WTC11 (cell line): ENCODE measurements at regions not wholly inside any gene's neighbourhood (a gene's known extent, or its start where the extent isn't known, plus 50 kb on each side); places are given as distances from the start of the nearest gene placed in this dataset.
A peak's percentile ranks its signal among the peaks of the same experiment; 100 is the strongest.

Experiments
- ATAC-seq: fragments of 200-7000 bp; cut with Tn5 transposase; 2 replicates; pipeline ENCODE4 v1.10.0; 2021; ENCODE audit warnings: mild to moderate bottlenecking, moderate library complexity
- CTCF ChIA-PET: fragments of 300-600 bp; sonication (Branson Sonifier 250); formaldehyde crosslinking; loops from one replicate; lab custom pipeline; 2021; ENCODE audit warnings: antibody characterized with exemption; lab: Charles Lee
- POLR2A ChIA-PET: fragments of 350-600 bp; sonication (Branson Sonifier 250); formaldehyde crosslinking; loops from one replicate; lab custom pipeline; 2021; ENCODE audit warnings: antibody characterized with exemption; lab: Charles Lee
- DNase-seq: peaks from one replicate; pipeline ENCODE4 v3.0.0; 2021; ENCODE audit warnings: low spot score
- H3K27ac Mint-ChIP-seq: 2 replicates; pipeline ENCODE4 v1.8.0; 2021; ENCODE audit warnings: mixed read lengths
- H3K27me3 Mint-ChIP-seq: 2 replicates; pipeline ENCODE4 v1.8.0; 2021; ENCODE audit warnings: low read depth, mild to moderate bottlenecking, moderate library complexity, mixed read lengths
- H3K36me3 Mint-ChIP-seq: 2 replicates; pipeline ENCODE4 v1.8.0; 2021; ENCODE audit warnings: mixed read lengths
- H3K4me1 Mint-ChIP-seq: 2 replicates; pipeline ENCODE4 v1.8.0; 2022; ENCODE audit warnings: mixed read lengths
- H3K4me3 Mint-ChIP-seq: 2 replicates; pipeline ENCODE4 v1.8.0; 2021; ENCODE audit warnings: mild to moderate bottlenecking, moderate library complexity, mixed read lengths
- H3K9me3 Mint-ChIP-seq: 2 replicates; pipeline ENCODE4 v1.8.0; 2021; ENCODE audit warnings: mixed read lengths
- ATF1 ChIP-seq: sonication (generic); formaldehyde crosslinking; IDR thresholded peaks from 2 replicates; pipeline ENCODE4 v1.8.1; 2023; ENCODE audit warnings: mild to moderate bottlenecking, moderate library complexity, missing genetic modification reagents
- CBFB ChIP-seq: sonication (generic); formaldehyde crosslinking; IDR thresholded peaks from 2 replicates; pipeline ENCODE4 v1.8.1; 2022; ENCODE audit warnings: mild to moderate bottlenecking, low read depth, missing genetic modification reagents
- ELF4 ChIP-seq: sonication (generic); formaldehyde crosslinking; IDR thresholded peaks from 2 replicates; pipeline ENCODE4 v1.8.1; 2022; ENCODE audit warnings: low read depth, mild to moderate bottlenecking, moderate library complexity, missing genetic modification reagents
- EMX1 ChIP-seq: fragments of 250-450 bp; sonication (Bioruptor Pico); IDR thresholded peaks from 2 replicates; pipeline ENCODE4 v1.8.0; 2021; ENCODE audit warnings: mild to moderate bottlenecking
- ESRRA ChIP-seq: sonication (generic); formaldehyde crosslinking; IDR thresholded peaks from 2 replicates; pipeline ENCODE4 v1.8.1; 2022; ENCODE audit warnings: mild to moderate bottlenecking, missing genetic modification reagents, borderline replicate concordance
- ETV6 ChIP-seq: sonication (generic); formaldehyde crosslinking; IDR thresholded peaks from 2 replicates; pipeline ENCODE4 v1.8.1; 2022; ENCODE audit warnings: mild to moderate bottlenecking, missing genetic modification reagents
- FOXJ3 ChIP-seq: sonication (generic); formaldehyde crosslinking; IDR thresholded peaks from 2 replicates; pipeline ENCODE4 v1.9.0; 2021; ENCODE audit warnings: missing genetic modification reagents, mild to moderate bottlenecking, borderline replicate concordance
- FOXK1 ChIP-seq: sonication (generic); formaldehyde crosslinking; IDR thresholded peaks from 2 replicates; pipeline ENCODE4 v1.8.0; 2022; ENCODE audit warnings: mild to moderate bottlenecking, moderate library complexity, missing genetic modification reagents
- FOXP1 ChIP-seq: sonication (generic); formaldehyde crosslinking; IDR thresholded peaks from 2 replicates; pipeline ENCODE4 v1.8.0; 2022; ENCODE audit warnings: missing genetic modification reagents, mild to moderate bottlenecking, moderate library complexity, borderline replicate concordance
- GRHL2 ChIP-seq: fragments of 250-450 bp; sonication (Bioruptor Pico); IDR thresholded peaks from 2 replicates; pipeline ENCODE4 v1.8.0; 2022; ENCODE audit warnings: mild to moderate bottlenecking, moderate library complexity; ENCODE audit not compliant: insufficient replicate concordance, severe bottlenecking
- IRF2 ChIP-seq: sonication (generic); formaldehyde crosslinking; IDR thresholded peaks from 2 replicates; pipeline ENCODE4 v1.8.0; 2022; ENCODE audit warnings: low read depth, missing genetic modification reagents, borderline replicate concordance
- JUN ChIP-seq: sonication (generic); formaldehyde crosslinking; IDR thresholded peaks from 2 replicates; pipeline ENCODE4 v1.8.0; 2023; ENCODE audit warnings: mild to moderate bottlenecking, missing genetic modification reagents
- KAT7 ChIP-seq: sonication (generic); formaldehyde crosslinking; IDR thresholded peaks from 2 replicates; pipeline ENCODE4 v1.8.1; 2023; ENCODE audit warnings: missing genetic modification reagents, mild to moderate bottlenecking, borderline replicate concordance
- NFYB ChIP-seq: sonication (generic); formaldehyde crosslinking; conservative IDR thresholded peaks from 2 replicates; pipeline ENCODE4 v1.8.0; 2022; ENCODE audit warnings: low read depth, missing genetic modification reagents
- OVOL2 ChIP-seq: fragments of 250-450 bp; sonication (Bioruptor Pico); IDR thresholded peaks from 2 replicates; pipeline ENCODE4 v1.9.0; 2021; ENCODE audit warnings: mild to moderate bottlenecking, borderline replicate concordance
- PRRX2 ChIP-seq: fragments of 250-450 bp; sonication (Bioruptor Pico); IDR thresholded peaks from 2 replicates; pipeline ENCODE4 v1.8.0; 2021; ENCODE audit warnings: mild to moderate bottlenecking
- RELA ChIP-seq: sonication (generic); formaldehyde crosslinking; IDR thresholded peaks from 2 replicates; pipeline ENCODE4 v1.8.1; 2022; ENCODE audit warnings: missing genetic modification reagents, mild to moderate bottlenecking, borderline replicate concordance
- TP53 ChIP-seq: sonication (generic); formaldehyde crosslinking; IDR thresholded peaks from 2 replicates; pipeline ENCODE4 v1.8.1; 2023; ENCODE audit warnings: mild to moderate bottlenecking, missing genetic modification reagents
- ZNF219 ChIP-seq: sonication (generic); formaldehyde crosslinking; IDR thresholded peaks from 2 replicates; pipeline ENCODE4 v1.8.0; 2023; ENCODE audit warnings: missing genetic modification reagents, mild to moderate bottlenecking, borderline replicate concordance
- ZNF396 ChIP-seq: fragments of 250-450 bp; sonication (Bioruptor Pico); IDR thresholded peaks from 2 replicates; pipeline ENCODE4 v1.8.0; 2021; ENCODE audit warnings: mild to moderate bottlenecking, moderate library complexity, borderline replicate concordance
- ZNF416 ChIP-seq: fragments of 250-450 bp; sonication (Bioruptor Pico); IDR thresholded peaks from 2 replicates; pipeline ENCODE4 v1.9.0; 2021; ENCODE audit warnings: mild to moderate bottlenecking, inconsistent platforms
- ZNF423 ChIP-seq: fragments of 250-450 bp; sonication (Bioruptor Pico); IDR thresholded peaks from 2 replicates; pipeline ENCODE4 v2.1.2; 2022; ENCODE audit warnings: mild to moderate bottlenecking, moderate library complexity
- TF ChIP-seq, protein P1 (sequence below): sonication (generic); formaldehyde crosslinking; IDR thresholded peaks from 2 replicates; pipeline ENCODE4 v1.8.1; 2022; ENCODE audit warnings: low read depth, missing genetic modification reagents, borderline replicate concordance
- TF ChIP-seq, protein P2 (sequence below): fragments of 250-450 bp; sonication (Bioruptor Pico); IDR thresholded peaks from 2 replicates; pipeline ENCODE4 v1.9.0; 2021; ENCODE audit warnings: moderate library complexity, mild to moderate bottlenecking, inconsistent platforms, borderline replicate concordance
- TF ChIP-seq, protein P3 (sequence below): sonication (generic); formaldehyde crosslinking; IDR thresholded peaks from 2 replicates; pipeline ENCODE4 v1.8.0; 2022; ENCODE audit warnings: mild to moderate bottlenecking, missing genetic modification reagents
- TF ChIP-seq, protein P4 (sequence below): sonication (generic); formaldehyde crosslinking; IDR thresholded peaks from 2 replicates; pipeline ENCODE4 v1.8.0; 2022; ENCODE audit warnings: mild to moderate bottlenecking, missing genetic modification reagents
- TF ChIP-seq, protein P5 (sequence below): sonication (generic); formaldehyde crosslinking; conservative IDR thresholded peaks from 2 replicates; pipeline ENCODE4 v1.8.1; 2023; ENCODE audit warnings: mild to moderate bottlenecking, low read depth, missing genetic modification reagents, moderate library complexity

DNA sequence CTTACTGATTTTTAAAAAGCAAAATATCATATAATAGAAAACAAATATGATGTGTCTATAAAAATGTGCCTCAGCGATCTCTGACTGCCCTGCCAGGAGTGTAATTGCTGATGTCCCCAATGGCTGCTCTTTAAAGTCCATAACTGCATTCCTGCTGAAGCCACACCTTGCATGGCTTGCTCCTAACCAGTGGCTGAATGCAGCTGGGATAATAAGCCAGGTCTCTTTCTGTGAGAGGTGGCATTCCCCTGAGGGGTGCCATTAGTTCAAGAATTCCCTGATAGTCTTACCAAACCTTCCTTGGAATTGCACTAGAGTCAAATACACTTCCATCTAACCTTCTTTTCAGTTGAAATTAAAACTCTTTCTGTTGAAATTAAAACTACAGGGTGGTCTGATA is 125.8 kb upstream of the ZNF804A start:
- Mint-ChIP-seq H3K36me3 (no peaks in the 10 kb centered on the region), H3K4me1 (no peaks in the 10 kb centered on the region), H3K27me3 (no peaks in the 10 kb centered on the region; the same call in 1 of the 2 replicates), H3K4me3 (no peak overlapping the region), H3K27ac (peak overlapping the region; percentile 14), H3K9me3 (no peaks in the 10 kb centered on the region)
- ATAC-seq: peak; percentile 56
- ChIA-PET POLR2A (no interaction called here), CTCF (no interaction called here)
- no peak for TF ChIP-seq ZNF416
- TF ChIP-seq OVOL2 (CRISPR knock-in tag): no peak
- TF ChIP-seq KAT7 (CRISPR knock-in tag): no peak
- TF ChIP-seq EMX1: no peak
- TF ChIP-seq ETV6 (CRISPR knock-in tag): no peak
- TF ChIP-seq FOXK1: no peak
- TF ChIP-seq CBFB (CRISPR knock-in tag): no peak
- TF ChIP-seq ELF4: no peak
- TF ChIP-seq, protein P1, sequence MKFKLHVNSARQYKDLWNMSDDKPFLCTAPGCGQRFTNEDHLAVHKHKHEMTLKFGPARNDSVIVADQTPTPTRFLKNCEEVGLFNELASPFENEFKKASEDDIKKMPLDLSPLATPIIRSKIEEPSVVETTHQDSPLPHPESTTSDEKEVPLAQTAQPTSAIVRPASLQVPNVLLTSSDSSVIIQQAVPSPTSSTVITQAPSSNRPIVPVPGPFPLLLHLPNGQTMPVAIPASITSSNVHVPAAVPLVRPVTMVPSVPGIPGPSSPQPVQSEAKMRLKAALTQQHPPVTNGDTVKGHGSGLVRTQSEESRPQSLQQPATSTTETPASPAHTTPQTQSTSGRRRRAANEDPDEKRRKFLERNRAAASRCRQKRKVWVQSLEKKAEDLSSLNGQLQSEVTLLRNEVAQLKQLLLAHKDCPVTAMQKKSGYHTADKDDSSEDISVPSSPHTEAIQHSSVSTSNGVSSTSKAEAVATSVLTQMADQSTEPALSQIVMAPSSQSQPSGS (CRISPR knock-in tag): no peak
- no peak for DNase-seq

DNA sequence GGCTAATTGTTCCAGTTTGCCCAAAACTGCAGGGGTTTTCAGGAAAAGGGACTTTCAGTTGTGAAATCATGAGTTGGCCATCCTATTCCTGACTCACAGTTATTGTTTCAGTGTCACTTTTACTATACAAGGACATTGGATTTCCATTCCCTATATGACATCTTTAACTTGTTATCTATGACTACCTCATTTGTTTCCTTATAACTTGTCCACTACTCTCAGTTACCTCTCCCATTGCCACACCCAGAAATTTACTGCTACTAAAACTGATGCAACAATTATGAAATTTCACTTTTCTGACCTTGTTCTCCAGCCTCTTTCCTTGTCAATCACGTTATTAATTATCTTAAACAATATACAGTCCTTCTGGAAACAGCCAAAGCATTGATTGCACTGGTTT is 116.5 kb upstream of the ZNF804A start:
- POLR2A ChIA-PET: no interaction called here
- no peak for TF ChIP-seq ESRRA (CRISPR knock-in tag)
- no peak for TF ChIP-seq IRF2 (CRISPR knock-in tag)
- no peak for TF ChIP-seq EMX1
- no peak for TF ChIP-seq ZNF396 (CRISPR knock-in tag)
- no peak for TF ChIP-seq GRHL2 (CRISPR knock-in tag)
- TF ChIP-seq ZNF423 (CRISPR knock-in tag): no peak
- TF ChIP-seq, protein P2, sequence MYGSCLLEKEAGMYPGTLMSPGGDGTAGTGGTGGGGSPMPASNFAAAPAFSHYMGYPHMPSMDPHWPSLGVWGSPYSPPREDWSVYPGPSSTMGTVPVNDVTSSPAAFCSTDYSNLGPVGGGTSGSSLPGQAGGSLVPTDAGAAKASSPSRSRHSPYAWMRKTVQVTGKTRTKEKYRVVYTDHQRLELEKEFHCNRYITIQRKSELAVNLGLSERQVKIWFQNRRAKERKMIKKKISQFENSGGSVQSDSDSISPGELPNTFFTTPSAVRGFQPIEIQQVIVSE (CRISPR knock-in tag): no peak
- TF ChIP-seq JUN (CRISPR knock-in tag): no peak
- TF ChIP-seq NFYB (CRISPR knock-in tag): no peak
- TF ChIP-seq, protein P3, sequence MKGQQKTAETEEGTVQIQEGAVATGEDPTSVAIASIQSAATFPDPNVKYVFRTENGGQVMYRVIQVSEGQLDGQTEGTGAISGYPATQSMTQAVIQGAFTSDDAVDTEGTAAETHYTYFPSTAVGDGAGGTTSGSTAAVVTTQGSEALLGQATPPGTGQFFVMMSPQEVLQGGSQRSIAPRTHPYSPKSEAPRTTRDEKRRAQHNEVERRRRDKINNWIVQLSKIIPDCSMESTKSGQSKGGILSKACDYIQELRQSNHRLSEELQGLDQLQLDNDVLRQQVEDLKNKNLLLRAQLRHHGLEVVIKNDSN (CRISPR knock-in tag): no peak
- TF ChIP-seq, protein P4, sequence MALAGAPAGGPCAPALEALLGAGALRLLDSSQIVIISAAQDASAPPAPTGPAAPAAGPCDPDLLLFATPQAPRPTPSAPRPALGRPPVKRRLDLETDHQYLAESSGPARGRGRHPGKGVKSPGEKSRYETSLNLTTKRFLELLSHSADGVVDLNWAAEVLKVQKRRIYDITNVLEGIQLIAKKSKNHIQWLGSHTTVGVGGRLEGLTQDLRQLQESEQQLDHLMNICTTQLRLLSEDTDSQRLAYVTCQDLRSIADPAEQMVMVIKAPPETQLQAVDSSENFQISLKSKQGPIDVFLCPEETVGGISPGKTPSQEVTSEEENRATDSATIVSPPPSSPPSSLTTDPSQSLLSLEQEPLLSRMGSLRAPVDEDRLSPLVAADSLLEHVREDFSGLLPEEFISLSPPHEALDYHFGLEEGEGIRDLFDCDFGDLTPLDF (CRISPR knock-in tag): no peak
- no peak overlapping the region for H3K27ac Mint-ChIP-seq
- no peaks in the 10 kb centered on the region for H3K9me3 Mint-ChIP-seq
- no peaks in the 10 kb centered on the region for H3K27me3 Mint-ChIP-seq
- DNase-seq: no peak
- no peak overlapping the region for H3K4me3 Mint-ChIP-seq
- no peaks in the 10 kb centered on the region for H3K36me3 Mint-ChIP-seq
- CTCF ChIA-PET: no interaction called here
- no peak for ATAC-seq
- H3K4me1 Mint-ChIP-seq: no peaks in the 10 kb centered on the region

DNA sequence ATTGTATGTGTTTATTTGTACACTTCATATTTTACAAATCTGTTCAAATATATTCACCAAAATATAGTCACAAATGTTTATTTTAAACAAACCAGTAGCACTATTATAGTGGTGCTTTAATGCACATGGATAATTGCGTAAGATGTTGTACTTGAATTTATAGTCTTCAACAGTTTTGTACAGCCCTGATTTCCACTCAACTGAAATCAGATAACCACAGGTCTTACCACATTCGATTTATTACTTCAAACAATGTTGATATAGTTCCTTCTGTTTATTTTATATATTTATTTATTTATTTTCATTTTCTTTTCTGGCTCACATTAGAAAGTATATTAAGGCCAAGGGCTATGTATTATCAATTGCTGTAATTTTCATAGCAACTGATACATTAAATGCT is 99.4 kb upstream of the ZNF804A start:
- Mint-ChIP-seq H3K4me1 (no peaks in the 10 kb centered on the region), H3K9me3 (peaks cover 5% of the 10 kb centered on the region; the same call in 1 of the 2 replicates), H3K36me3 (no peaks in the 10 kb centered on the region), H3K27me3 (no peaks in the 10 kb centered on the region), H3K27ac (no peak overlapping the region), H3K4me3 (no peak overlapping the region)
- CTCF ChIA-PET: no interaction called here
- ATAC-seq (no peak), DNase-seq (no peak)
- POLR2A ChIA-PET: no interaction called here
- TF ChIP-seq KAT7 (CRISPR knock-in tag) (no peak), FOXP1 (CRISPR knock-in tag) (no peak), FOXJ3 (CRISPR knock-in tag) (no peak), CBFB (CRISPR knock-in tag) (no peak), ATF1 (CRISPR knock-in tag) (no peak), TP53 (no peak), RELA (CRISPR knock-in tag) (no peak), PRRX2 (no peak), ZNF219 (CRISPR knock-in tag) (no peak)
- TF ChIP-seq, protein P5, sequence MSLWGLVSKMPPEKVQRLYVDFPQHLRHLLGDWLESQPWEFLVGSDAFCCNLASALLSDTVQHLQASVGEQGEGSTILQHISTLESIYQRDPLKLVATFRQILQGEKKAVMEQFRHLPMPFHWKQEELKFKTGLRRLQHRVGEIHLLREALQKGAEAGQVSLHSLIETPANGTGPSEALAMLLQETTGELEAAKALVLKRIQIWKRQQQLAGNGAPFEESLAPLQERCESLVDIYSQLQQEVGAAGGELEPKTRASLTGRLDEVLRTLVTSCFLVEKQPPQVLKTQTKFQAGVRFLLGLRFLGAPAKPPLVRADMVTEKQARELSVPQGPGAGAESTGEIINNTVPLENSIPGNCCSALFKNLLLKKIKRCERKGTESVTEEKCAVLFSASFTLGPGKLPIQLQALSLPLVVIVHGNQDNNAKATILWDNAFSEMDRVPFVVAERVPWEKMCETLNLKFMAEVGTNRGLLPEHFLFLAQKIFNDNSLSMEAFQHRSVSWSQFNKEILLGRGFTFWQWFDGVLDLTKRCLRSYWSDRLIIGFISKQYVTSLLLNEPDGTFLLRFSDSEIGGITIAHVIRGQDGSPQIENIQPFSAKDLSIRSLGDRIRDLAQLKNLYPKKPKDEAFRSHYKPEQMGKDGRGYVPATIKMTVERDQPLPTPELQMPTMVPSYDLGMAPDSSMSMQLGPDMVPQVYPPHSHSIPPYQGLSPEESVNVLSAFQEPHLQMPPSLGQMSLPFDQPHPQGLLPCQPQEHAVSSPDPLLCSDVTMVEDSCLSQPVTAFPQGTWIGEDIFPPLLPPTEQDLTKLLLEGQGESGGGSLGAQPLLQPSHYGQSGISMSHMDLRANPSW: no peak
- TF ChIP-seq, protein P1 (CRISPR knock-in tag): no peak
